ENCODE measurements at regions not wholly inside any gene's neighbourhood (a gene's known extent, or its start where the extent isn't known, plus 50 kb on each side); places are given as distances from the start of the nearest gene placed in this dataset.

- TF ChIP-seq EZH2phosphoT487 (IDR thresholded peaks at IDR 0.05; ENCODE audit: low read depth) (no peak), CTCF (IDR thresholded peaks at IDR 0.05; ENCODE audit: low read depth, low read length) (no peak)
- no peak overlapping the region for H3K4me3 ChIP-seq (ENCODE audit: low read length)
- H3K9ac ChIP-seq (ENCODE audit: low read length) = no peak overlapping the region
- H4K20me1 ChIP-seq (ENCODE audit: insufficient read depth, low read length) = no peaks in the 10 kb centered on the region
- no peaks in the 10 kb centered on the region for H3K36me3 ChIP-seq (replicated peaks; ENCODE audit: low read depth, low read length)
- no peaks in the 10 kb centered on the region for H3K4me1 ChIP-seq (ENCODE audit: low read length)
- no peak overlapping the region for H3K27ac ChIP-seq (ENCODE audit: low read length)
- no peaks in the 10 kb centered on the region for H3K79me2 ChIP-seq (ENCODE audit: low read length)
- H3K27me3 ChIP-seq (ENCODE audit: low read depth, low read length) = peaks cover 9% of the 10 kb centered on the region; the same call in 1 of the 2 replicates
- H3K4me2 ChIP-seq (ENCODE audit: low read length) = no peak overlapping the region
- H3K9me3 ChIP-seq (ENCODE audit: insufficient read depth, low read length) = no peaks in the 10 kb centered on the region
- H2AFZ ChIP-seq (ENCODE audit: low read depth, low read length) = no peak overlapping the region
Observed at GRCh38 chr15:61511756-61512155, 282.7 kb upstream of the RORA start.

- Histone ChIP-seq H3K4me3 (ENCODE audit: low read length) (no peak overlapping the region), H3K9ac (ENCODE audit: low read length) (no peak overlapping the region), H3K4me2 (ENCODE audit: low read length) (no peak overlapping the region), H3K79me2 (ENCODE audit: low read length) (no peaks in the 10 kb centered on the region), H3K27me3 (ENCODE audit: low read depth, low read length) (peaks cover 9% of the 10 kb centered on the region; the same call in 1 of the 2 replicates), H3K27ac (ENCODE audit: low read length) (no peak overlapping the region), H3K4me1 (ENCODE audit: low read length) (no peaks in the 10 kb centered on the region), H2AFZ (ENCODE audit: low read depth, low read length) (no peak overlapping the region), H3K36me3 (replicated peaks; ENCODE audit: low read depth, low read length) (no peaks in the 10 kb centered on the region), H3K9me3 (ENCODE audit: insufficient read depth, low read length) (no peaks in the 10 kb centered on the region), H4K20me1 (ENCODE audit: insufficient read depth, low read length) (no peaks in the 10 kb centered on the region)
- TF ChIP-seq EZH2phosphoT487 (IDR thresholded peaks at IDR 0.05; ENCODE audit: low read depth) (no peak), CTCF (IDR thresholded peaks at IDR 0.05; ENCODE audit: low read depth, low read length) (no peak)
Observed at GRCh38 chr15:61511089-61511488, 282.0 kb upstream of the RORA start.

GRCh38 chr15:61509327-61509840 is 280.3 kb upstream of the RORA start:
- Histone ChIP-seq H3K4me1 (ENCODE audit: low read length) (no peaks in the 10 kb centered on the region), H2AFZ (ENCODE audit: low read depth, low read length) (no peak overlapping the region), H3K79me2 (ENCODE audit: low read length) (no peaks in the 10 kb centered on the region), H3K36me3 (replicated peaks; ENCODE audit: low read depth, low read length) (no peaks in the 10 kb centered on the region), H3K27ac (ENCODE audit: low read length) (no peak overlapping the region), H3K9ac (ENCODE audit: low read length) (no peak overlapping the region), H3K4me3 (ENCODE audit: low read length) (no peak overlapping the region), H3K27me3 (ENCODE audit: low read depth, low read length) (peaks cover 5% of the 10 kb centered on the region; the same call in 1 of the 2 replicates), H3K9me3 (ENCODE audit: insufficient read depth, low read length) (no peaks in the 10 kb centered on the region), H4K20me1 (ENCODE audit: insufficient read depth, low read length) (no peaks in the 10 kb centered on the region), H3K4me2 (ENCODE audit: low read length) (no peak overlapping the region)
- TF ChIP-seq CTCF (IDR thresholded peaks at IDR 0.05; ENCODE audit: low read depth, low read length) (no peak), EZH2phosphoT487 (IDR thresholded peaks at IDR 0.05; ENCODE audit: low read depth) (no peak)

DNA sequence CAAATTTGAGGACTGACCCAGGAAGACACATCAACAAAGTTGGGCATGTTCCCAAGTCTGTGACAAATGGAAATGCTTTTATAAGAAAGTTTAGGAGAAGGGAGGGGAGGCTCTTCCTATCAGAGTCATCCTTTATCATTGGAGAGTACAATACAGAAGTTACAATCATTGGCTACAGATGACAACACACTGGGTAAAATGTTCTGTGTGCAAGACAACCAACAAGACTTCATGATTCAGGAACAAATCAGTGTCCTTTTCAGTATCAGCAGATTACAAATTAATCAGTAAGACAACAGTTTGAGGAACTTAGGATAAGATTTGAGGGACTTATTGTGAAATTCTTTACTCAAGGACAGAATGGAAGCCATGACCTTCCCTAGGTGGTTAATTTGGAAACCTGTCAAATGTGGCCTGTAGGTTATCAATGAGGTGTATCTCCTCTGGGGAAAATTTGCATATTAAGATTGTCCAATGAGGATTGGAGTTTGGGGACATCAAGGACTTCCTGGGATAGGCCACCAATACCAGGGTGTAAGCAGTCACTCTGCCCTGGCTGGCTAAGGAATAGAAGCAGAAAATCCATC is 274.4 kb upstream of the RORA start:
- TF ChIP-seq CTCF (IDR thresholded peaks at IDR 0.05; ENCODE audit: low read depth, low read length) (no peak), EZH2phosphoT487 (IDR thresholded peaks at IDR 0.05; ENCODE audit: low read depth) (no peak)
- H3K9me3 ChIP-seq (ENCODE audit: insufficient read depth, low read length) = no peaks in the 10 kb centered on the region
- no peak overlapping the region for H3K4me2 ChIP-seq (ENCODE audit: low read length)
- no peaks in the 10 kb centered on the region for H3K79me2 ChIP-seq (ENCODE audit: low read length)
- no peak overlapping the region for H3K9ac ChIP-seq (ENCODE audit: low read length)
- H3K27me3 ChIP-seq (ENCODE audit: low read depth, low read length) = peaks cover 16% of the 10 kb centered on the region
- H3K27ac ChIP-seq (ENCODE audit: low read length) = no peak overlapping the region
- H3K36me3 ChIP-seq (replicated peaks; ENCODE audit: low read depth, low read length) = no peaks in the 10 kb centered on the region
- no peak overlapping the region for H3K4me3 ChIP-seq (ENCODE audit: low read length)
- H3K4me1 ChIP-seq (ENCODE audit: low read length) = no peaks in the 10 kb centered on the region
- no peaks in the 10 kb centered on the region for H4K20me1 ChIP-seq (ENCODE audit: insufficient read depth, low read length)
- no peak overlapping the region for H2AFZ ChIP-seq (ENCODE audit: low read depth, low read length)

All from OCI-LY3 (cell line).